HCT116 (cell line): ENCODE measurements at regions not wholly inside any gene's neighbourhood (a gene's known extent, or its start where the extent isn't known, plus 50 kb on each side); places are given as distances from the start of the nearest gene placed in this dataset.

ENCODE experiments used
- ATAC-seq: fragments of 200-7000 bp; cut with Tn5 transposase; 2 replicates; pipeline ENCODE4 v1.9.1; 2020; ENCODE audit warnings: mild to moderate bottlenecking, moderate library complexity
- BruUV-seq: library from RNA; stranded (reverse); fragments of 400-500 nt; replicated peaks from 2 replicates; lab custom pipeline; 2021; lab: Mats Ljungman, UMichigan
- CTCF ChIA-PET: fragments of 300-600 bp; sonication (Branson Sonifier 250); formaldehyde crosslinking; loops from one replicate; lab custom pipeline; 2021; ENCODE audit warnings: antibody characterized with exemption; lab: Charles Lee
- POLR2A ChIA-PET: fragments of 300-600, 350-600 bp; sonication (Branson Sonifier 250); formaldehyde crosslinking; loops from one replicate; lab custom pipeline; 2021; ENCODE audit warnings: antibody characterized with exemption; lab: Charles Lee
- RAD21 ChIA-PET, 2 experiments: fragments of 300-600 bp; sonication (Branson Sonifier 250); formaldehyde crosslinking; loops; one replicate each; lab custom pipeline; 2023; ENCODE audit warnings: low total read pairs in 2 of 2; ENCODE audit not compliant: uncharacterized antibody in 2 of 2, unreplicated experiment in 2 of 2, low non-redundant PET in 1 of 2; lab: Charles Lee
- DNase-seq: peaks from one replicate; pipeline ENCODE4 v3.0.0-alpha.2; 2010; ENCODE audit warnings: low read depth, low spot score
- H2AFZ ChIP-seq: fragments of 200-600 bp; shearing (Covaris generic), sonication (generic); 2 replicates; pipeline ENCODE4 v1.6.1; 2017; ENCODE audit warnings: low read depth, mixed run types, mixed read lengths, antibody characterized with exemption, low read length; ENCODE audit not compliant: poor library complexity, severe bottlenecking
- H3K27ac ChIP-seq: 2 replicates; pipeline ENCODE4 v1.5.1; 2012; ENCODE audit warnings: low read depth, low read length
- H3K27me3 ChIP-seq: fragments of 200-600 bp; sonication (generic); 2 replicates; pipeline ENCODE4 v1.6.1; 2016; ENCODE audit warnings: mixed run types, low read length, mixed read lengths; ENCODE audit not compliant: insufficient read depth
- H3K36me3 ChIP-seq, 2 experiments: fragments of 200-500 bp in 1 of 2; fragments of 200-600 bp in 1 of 2; sonication (Bioruptor generic) in 1 of 2; sonication (generic) in 1 of 2; 2 replicates each; pipeline versions ENCODE4 v1.5.1 to v1.6.1; 2014 to 2016; ENCODE audit warnings: low read length in 2 of 2, inconsistent platforms in 1 of 2, mixed read lengths in 1 of 2, mixed run types in 1 of 2; ENCODE audit not compliant: insufficient read depth in 2 of 2, control insufficient read depth in 1 of 2
- H3K4me1 ChIP-seq, 2 experiments: fragments of 200-600 bp in 1 of 2; sonication (generic) in 1 of 2; 2 replicates each; pipeline versions ENCODE4 v1.5.1 to v1.6.1; 2012 to 2017; ENCODE audit warnings: low read length in 2 of 2, inconsistent platforms in 1 of 2, mild to moderate bottlenecking in 1 of 2, mixed read lengths in 1 of 2, mixed run types in 1 of 2, moderate library complexity in 1 of 2; ENCODE audit not compliant: insufficient read depth in 2 of 2, control insufficient read depth in 1 of 2
- H3K4me2 ChIP-seq: fragments of 200-600 bp; sonication (generic); 2 replicates; pipeline ENCODE4 v1.6.1; 2017; ENCODE audit warnings: mixed run types, low read length, mixed read lengths
- H3K4me3 ChIP-seq, 2 experiments: fragments of 200-600 bp in 1 of 2; sonication (generic) in 1 of 2; replicated peaks in 1 of 2; 2 replicates each; pipeline ENCODE4 v1.5.1; 2011 to 2016; ENCODE audit warnings: low read length in 2 of 2, control low read depth in 1 of 2, low read depth in 1 of 2, mild to moderate bottlenecking in 1 of 2, mixed read lengths in 1 of 2, mixed run types in 1 of 2
- H3K79me2 ChIP-seq: fragments of 200-600 bp; sonication (generic); 2 replicates; pipeline ENCODE4 v1.6.1; 2017; ENCODE audit warnings: mild to moderate bottlenecking, mixed run types, low read length, moderate library complexity, mixed read lengths; ENCODE audit not compliant: insufficient read depth
- H3K9ac ChIP-seq: fragments of 200-600 bp; sonication (generic); 2 replicates; pipeline ENCODE4 v1.6.1; 2016; ENCODE audit warnings: low read length, mixed read lengths
- H3K9me2 ChIP-seq: fragments of 200-600 bp; sonication (generic), shearing (Covaris generic); 2 replicates; pipeline ENCODE4 v1.6.1; 2017; ENCODE audit warnings: mixed run types, mild to moderate bottlenecking, moderate library complexity; ENCODE audit not compliant: insufficient read depth
- H3K9me3 ChIP-seq, 2 experiments: fragments of 200-500 bp in 1 of 2; fragments of 200-600 bp in 1 of 2; sonication (Bioruptor generic) in 1 of 2; sonication (generic) in 1 of 2; 2 replicates each; pipeline ENCODE4 v1.6.1; 2014 to 2017; ENCODE audit warnings: low read length in 2 of 2, mixed read lengths in 2 of 2, inconsistent platforms in 1 of 2, low read depth in 1 of 2, mild to moderate bottlenecking in 1 of 2, mixed run types in 1 of 2, moderate library complexity in 1 of 2; ENCODE audit not compliant: control insufficient read depth in 1 of 2, insufficient read depth in 1 of 2
- H4K20me1 ChIP-seq: fragments of 200-600 bp; sonication (generic), shearing (Covaris generic); 2 replicates; pipeline ENCODE4 v1.6.1; 2017; ENCODE audit warnings: mixed run types, mild to moderate bottlenecking, moderate library complexity; ENCODE audit not compliant: insufficient read depth
- CBX3 ChIP-seq: IDR thresholded peaks from 2 replicates; pipeline ENCODE4 v1.6.1; 2012; ENCODE audit warnings: low read depth
- CTCF ChIP-seq, 3 experiments: fragments of 200-600 bp in 1 of 3; sonication (generic) in 1 of 3; IDR thresholded peaks in 2 of 3; conservative IDR thresholded peaks in 1 of 3; 2 replicates each; pipeline ENCODE4 v1.5.1; 2012 to 2017; ENCODE audit warnings: low read depth in 2 of 3, low read length in 2 of 3, antibody characterized with exemption in 1 of 3, borderline replicate concordance in 1 of 3, control low read depth in 1 of 3, mild to moderate bottlenecking in 1 of 3, mixed read lengths in 1 of 3, mixed run types in 1 of 3, moderate library complexity in 1 of 3; ENCODE audit not compliant: insufficient read depth in 1 of 3
- EGR1 ChIP-seq: IDR thresholded peaks from 2 replicates; pipeline ENCODE4 v1.6.1; 2012; ENCODE audit warnings: low read depth
- ELF1 ChIP-seq: IDR thresholded peaks from 2 replicates; pipeline ENCODE4 v1.6.1; 2012; ENCODE audit warnings: low read depth, borderline replicate concordance
- EZH2 ChIP-seq: fragments of 200-600 bp; sonication (generic); IDR thresholded peaks from 2 replicates; pipeline ENCODE4 v1.6.1; 2017; ENCODE audit warnings: antibody characterized with exemption, mixed run types
- EZH2phosphoT487 ChIP-seq: fragments of 200-600 bp; IDR thresholded peaks from 2 replicates; pipeline ENCODE4 v1.6.1; 2018; ENCODE audit warnings: antibody characterized with exemption, borderline replicate concordance
- FOSL1 ChIP-seq: IDR thresholded peaks from 2 replicates; pipeline ENCODE4 v1.6.1; 2012; ENCODE audit warnings: low read depth
- JUND ChIP-seq: IDR thresholded peaks from 2 replicates; pipeline ENCODE4 v1.6.1; 2012
- POLR2A ChIP-seq: IDR thresholded peaks from 2 replicates; pipeline ENCODE4 v1.7.0; 2011; ENCODE audit warnings: borderline replicate concordance; ENCODE audit not compliant: insufficient read depth, insufficient read length; ENCODE audit errors: extremely low read depth
- RAD21 ChIP-seq: IDR thresholded peaks from 2 replicates; pipeline ENCODE4 v1.6.1; 2012; ENCODE audit warnings: low read depth, mild to moderate bottlenecking
- REST ChIP-seq: IDR thresholded peaks from 2 replicates; pipeline ENCODE4 v1.6.1; 2012; ENCODE audit warnings: low read depth
- SIN3A ChIP-seq: IDR thresholded peaks from 2 replicates; pipeline ENCODE4 v1.6.1; 2012; ENCODE audit warnings: low read depth
- SRF ChIP-seq: IDR thresholded peaks from 2 replicates; pipeline ENCODE4 v1.6.1; 2012; ENCODE audit warnings: low read depth
- TCF7L2 ChIP-seq: IDR thresholded peaks from 2 replicates; pipeline ENCODE4 v1.7.0; 2011; ENCODE audit warnings: borderline replicate concordance, inconsistent platforms; ENCODE audit not compliant: insufficient read depth, insufficient read length; ENCODE audit errors: extremely low read depth
- YY1 ChIP-seq: IDR thresholded peaks from 2 replicates; pipeline ENCODE4 v1.6.1; 2011; ENCODE audit warnings: low read length, low read depth, moderate library complexity, mild to moderate bottlenecking; ENCODE audit not compliant: insufficient replicate concordance; ENCODE audit errors: extremely low read depth
- ZBTB33 ChIP-seq: IDR thresholded peaks from 2 replicates; pipeline ENCODE4 v1.6.1; 2011; ENCODE audit warnings: mild to moderate bottlenecking, low read length, moderate library complexity; ENCODE audit not compliant: insufficient replicate concordance; ENCODE audit errors: extremely low read depth
- ZNF274 ChIP-seq: fragments of 200-500 bp; sonication (Bioruptor generic); IDR thresholded peaks from 2 replicates; pipeline ENCODE4 v1.6.1; 2014; ENCODE audit warnings: mild to moderate bottlenecking, low read depth, low read length, inconsistent platforms
- intact Hi-C: fragments of 100-400 bp; cut with micrococcal nuclease; formaldehyde crosslinking; loops from 2 replicates; pipeline ENCODE4 v1.10.0; 2022

GRCh38 chr3:124138148-124138547, 146.2 kb upstream of the ROPN1 start:
- peaks cover 72% of the 10 kb centered on the region for H3K27me3 ChIP-seq
- no peak for ATAC-seq

More at GRCh38 chr3:124138148-124138547, 146.2 kb upstream of the ROPN1 start:
- no peaks in the 10 kb centered on the region for H3K9me2 ChIP-seq
- no peak overlapping the region for H3K9ac ChIP-seq
- H3K9me3 ChIP-seq, result no peaks in the 10 kb centered on the region
- H3K27ac ChIP-seq, result no peak overlapping the region
- intact Hi-C loops, result no loop called here
- ChIA-PET POLR2A (no interaction called here), RAD21 (no interaction called here), CTCF (no interaction called here)
- DNase-seq, result no peak
- no TSS peak for BruUV-seq
- no peaks in the 10 kb centered on the region for H3K36me3 ChIP-seq
- H3K79me2 ChIP-seq, result no peaks in the 10 kb centered on the region
- no peak overlapping the region for H3K4me2 ChIP-seq
- TF ChIP-seq YY1, result no peak
- TF ChIP-seq REST, result no peak
- no peak for TF ChIP-seq RAD21
- no peak for TF ChIP-seq EGR1
- TF ChIP-seq SRF, result no peak
- no peak for TF ChIP-seq ELF1
- no peak for TF ChIP-seq POLR2A
- no peak for TF ChIP-seq FOSL1
- TF ChIP-seq CTCF (IDR thresholded peaks at IDR 0.05 in 2 of 3, conservative IDR thresholded peaks at IDR 0.05 in 1 of 3; ENCODE audit: borderline replicate concordance in 1 of 3, insufficient read depth in 1 of 3, low read depth in 2 of 3, low read length in 2 of 3), result no peak
- no peak for TF ChIP-seq CBX3
- TF ChIP-seq ZNF274, result no peak
- no peak for TF ChIP-seq SIN3A
- TF ChIP-seq EZH2, result no peak
- TF ChIP-seq ZBTB33, result no peak
- TF ChIP-seq EZH2phosphoT487, result no peak
- TF ChIP-seq TCF7L2, result no peak
- TF ChIP-seq JUND, result no peak
- no peak overlapping the region for H3K4me3 ChIP-seq
- H4K20me1 ChIP-seq, result no peaks in the 10 kb centered on the region
- no peak overlapping the region for H2AFZ ChIP-seq
- H3K4me1 ChIP-seq, result no peaks in the 10 kb centered on the region
